GM18519 (cell line): ENCODE measurements at regions not wholly inside any gene's neighbourhood (a gene's known extent, or its start where the extent isn't known, plus 50 kb on each side); places are given as distances from the start of the nearest gene placed in this dataset.

Experiments
- ATAC-seq: cut with Tn5 transposase; IDR thresholded peaks from one replicate; pipeline ENCODE4 v1.9.1; 2021; ENCODE audit warnings: mild to moderate bottlenecking, moderate library complexity; ENCODE audit not compliant: unreplicated experiment, low FRiP score

DNA sequence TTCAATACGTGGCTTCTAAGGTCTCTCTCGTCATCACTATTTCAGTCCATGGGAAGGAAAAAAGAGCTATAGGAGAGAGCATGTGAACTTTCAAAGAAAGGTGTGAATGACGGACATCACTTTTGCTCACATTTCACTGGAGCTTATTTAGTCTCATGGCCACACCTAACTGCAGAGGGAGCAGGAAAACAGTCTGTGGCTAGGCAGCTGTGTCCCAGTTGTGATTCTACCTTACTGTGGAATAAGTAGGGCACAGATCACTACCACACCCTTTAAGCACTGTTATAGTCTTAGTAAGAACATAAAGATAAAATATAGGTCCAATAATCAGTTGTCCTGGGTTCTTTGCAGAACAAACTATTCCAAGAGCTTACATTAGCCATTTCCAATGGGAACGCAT is 192.9 kb downstream of the NRIP1 start:
- ATAC-seq, result no peak

DNA sequence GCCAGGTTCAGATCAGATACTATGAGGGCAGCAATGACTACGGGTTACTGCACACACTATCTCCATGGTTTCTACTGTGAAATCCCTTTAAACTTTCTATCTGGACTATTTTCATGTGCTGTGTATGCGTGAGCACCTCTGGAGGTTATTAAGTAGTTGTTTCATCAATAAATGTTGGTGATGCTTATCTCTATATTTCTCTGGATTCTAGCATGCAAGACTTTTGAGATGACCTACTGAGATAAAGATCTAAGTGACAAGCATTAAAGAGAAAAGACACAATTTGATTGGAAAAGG is 194.0 kb downstream of the NRIP1 start:
- peak; percentile 19 for ATAC-seq

DNA sequence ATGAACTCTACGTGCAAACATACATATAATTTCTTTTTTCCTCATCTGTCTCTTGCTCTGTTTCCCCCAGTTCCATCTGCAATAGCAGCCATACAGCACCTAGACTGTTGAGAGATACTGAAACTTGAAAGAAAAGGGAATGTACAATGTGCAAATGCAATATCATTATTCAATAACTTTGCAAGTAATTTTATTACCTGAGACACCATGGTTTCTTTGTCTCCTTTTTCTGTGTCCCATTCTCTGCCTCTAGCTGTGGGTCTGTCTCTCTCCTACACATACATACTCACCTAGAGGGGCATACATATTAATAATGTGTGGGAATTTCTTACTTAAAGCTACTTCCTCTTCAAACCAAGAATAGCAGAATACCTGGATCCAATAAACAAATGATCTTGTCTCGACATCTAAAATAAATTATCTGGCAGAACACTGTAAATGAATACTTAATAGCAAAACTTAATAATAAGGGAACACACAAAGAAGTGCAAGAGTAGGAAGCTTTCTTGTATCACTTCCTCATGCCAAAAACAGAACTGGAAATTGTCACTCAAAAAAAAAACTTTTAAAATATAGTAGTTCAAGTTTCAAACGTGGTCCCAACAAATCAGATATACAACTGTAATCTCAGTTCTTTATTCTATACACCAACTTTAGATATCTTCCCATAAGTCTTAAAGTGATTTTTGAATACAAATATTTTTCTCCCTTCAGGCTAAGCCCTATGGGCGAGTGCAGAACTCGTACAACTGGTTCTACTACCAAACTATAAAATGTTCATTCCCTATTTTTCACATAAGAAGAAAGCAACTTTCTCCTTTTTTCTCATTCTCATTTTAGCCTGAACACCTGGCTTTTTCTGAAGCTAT is 194.6 kb downstream of the NRIP1 start:
- peak; percentile 35 for ATAC-seq

DNA sequence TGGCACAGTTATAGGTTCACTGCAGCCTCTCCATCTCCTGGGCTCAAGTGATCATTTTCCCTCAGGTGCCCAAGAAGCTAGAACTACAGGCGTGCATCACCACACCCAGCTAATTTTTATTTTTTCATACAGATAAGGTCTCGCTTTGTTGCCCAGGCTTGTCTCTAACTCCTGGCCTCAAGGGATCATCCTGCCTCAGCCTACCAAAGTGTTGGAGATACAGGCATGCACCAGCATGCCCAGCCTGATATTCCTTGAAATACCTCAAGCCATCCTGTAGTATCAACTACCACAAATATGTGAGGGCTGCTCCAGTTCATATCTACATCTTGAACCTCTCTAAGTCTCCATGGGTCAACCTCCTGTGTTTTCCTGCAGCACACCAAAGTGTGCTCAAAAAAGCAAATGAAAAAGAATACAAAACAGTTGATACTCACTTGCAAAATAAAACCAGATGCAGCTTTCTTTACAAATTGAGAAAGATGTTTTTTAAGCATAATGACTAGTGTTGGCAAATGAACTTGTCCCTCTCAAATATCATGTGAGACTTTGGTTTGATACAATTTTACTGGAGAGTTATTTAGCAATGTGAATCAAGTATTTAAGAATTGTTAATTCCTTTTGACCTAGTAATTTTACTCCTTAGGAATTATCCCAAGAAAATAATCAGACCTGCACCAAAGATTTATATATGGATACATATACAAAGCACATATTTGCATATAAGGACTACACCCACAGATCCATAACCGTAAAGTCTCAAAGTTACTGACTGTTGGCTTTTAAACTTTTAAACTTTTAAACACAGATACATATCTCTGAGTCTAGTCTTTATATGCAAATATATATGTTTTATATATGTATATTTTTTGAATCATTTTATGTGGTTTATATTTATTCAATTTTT is 197.7 kb downstream of the NRIP1 start:
- ATAC-seq, result no peak

DNA sequence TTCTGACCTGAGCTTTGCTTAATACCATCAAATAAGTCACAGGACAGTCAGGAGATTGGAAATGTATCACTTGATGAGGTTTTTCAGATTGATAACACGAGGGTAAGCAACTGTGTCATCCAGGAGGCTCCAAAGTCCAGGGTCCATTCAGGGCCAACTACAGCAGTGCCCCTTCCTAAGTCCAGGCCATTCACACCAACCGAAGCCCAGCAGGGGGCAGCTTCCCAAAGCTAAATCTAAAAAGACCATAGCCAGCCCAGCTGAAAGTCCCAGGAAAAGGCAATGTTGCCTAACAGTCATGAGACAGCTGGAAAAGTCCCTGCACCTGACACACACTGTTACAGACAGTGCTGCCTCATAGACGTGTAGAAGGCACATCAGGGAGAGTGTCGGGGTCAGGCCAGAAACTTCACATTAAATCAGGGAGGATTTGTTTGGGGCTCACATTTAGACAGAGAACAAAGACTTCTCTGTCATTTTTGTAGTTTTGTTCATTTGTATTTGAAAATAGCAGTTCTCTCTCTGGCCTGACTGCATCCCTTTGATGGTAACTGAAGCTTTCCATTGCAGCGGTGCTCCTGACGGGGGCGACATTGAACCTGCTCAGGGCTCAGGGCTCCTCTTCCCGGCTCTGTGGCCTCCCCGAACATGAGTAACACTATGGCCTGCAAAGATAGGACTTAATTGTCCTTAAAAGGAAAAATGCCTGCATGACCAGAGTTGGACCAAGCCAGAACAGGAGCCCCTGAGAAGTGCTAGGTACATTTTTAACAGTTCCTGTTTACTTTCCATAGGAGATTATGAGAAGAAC is 200.4 kb downstream of the NRIP1 start:
- peak; percentile 78 for ATAC-seq

DNA sequence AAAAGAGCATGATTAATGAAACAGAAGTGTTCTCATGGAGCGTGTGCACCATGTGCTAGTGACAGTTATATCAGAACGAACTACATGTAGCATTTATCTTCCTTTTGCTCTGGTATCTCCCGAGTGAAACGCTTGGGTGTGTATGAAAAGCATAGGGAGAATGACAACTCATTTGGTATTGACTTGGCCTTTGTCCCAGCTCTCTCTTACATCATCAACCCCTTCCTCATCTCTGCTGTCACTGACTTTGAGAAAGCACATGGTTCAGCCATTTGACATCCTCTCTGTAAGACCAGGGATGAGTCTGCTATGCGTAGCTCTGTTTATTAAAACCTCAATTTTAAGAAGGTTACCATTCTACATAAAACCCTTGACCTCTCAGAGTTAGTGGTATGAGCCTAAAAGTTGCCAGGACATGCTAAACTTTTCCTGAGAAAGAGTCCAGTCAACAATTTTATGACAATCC is 201.0 kb downstream of the NRIP1 start:
- no peak for ATAC-seq

DNA sequence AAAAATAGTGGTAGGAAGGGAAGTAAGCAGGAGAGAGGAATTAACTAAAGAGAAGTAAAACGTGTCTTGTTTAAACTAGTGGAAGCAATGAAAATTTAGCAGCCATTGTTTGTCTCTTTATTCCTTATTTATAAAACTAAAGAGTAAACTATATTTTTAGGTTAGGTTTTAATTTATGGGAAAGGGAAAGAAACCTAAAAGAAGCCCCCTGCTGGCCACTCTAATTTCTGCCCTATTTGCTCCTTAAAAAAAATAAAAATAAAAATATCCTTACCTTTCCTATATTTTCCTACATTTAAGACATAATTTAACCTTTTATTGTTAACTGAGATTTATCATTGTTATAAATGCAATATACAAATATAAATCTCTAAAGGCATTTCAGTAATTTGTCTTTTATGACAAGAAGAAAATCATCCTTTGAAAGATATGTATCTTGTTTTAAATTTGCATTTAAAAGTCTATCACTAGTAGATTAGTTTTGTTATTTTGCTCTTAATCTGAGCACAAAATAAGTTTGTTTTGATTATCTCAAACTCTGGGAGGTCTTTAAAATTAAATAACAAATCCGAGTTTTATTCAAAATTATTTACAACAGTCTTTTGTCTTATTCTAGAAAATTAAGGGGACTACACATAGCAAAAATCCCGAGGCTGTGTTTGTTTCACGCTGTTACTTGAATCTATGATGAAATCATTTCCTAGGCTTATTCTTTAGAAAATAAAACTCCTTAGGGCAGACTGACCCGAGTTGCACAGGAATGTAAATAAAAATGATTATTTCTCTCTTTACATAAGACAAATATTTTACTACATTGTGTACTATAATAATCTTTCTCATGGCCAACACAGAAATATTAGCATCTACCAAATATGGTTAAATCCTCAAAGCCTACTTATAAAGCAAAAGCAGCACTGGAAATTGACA is 201.7 kb downstream of the NRIP1 start:
- no peak for ATAC-seq

DNA sequence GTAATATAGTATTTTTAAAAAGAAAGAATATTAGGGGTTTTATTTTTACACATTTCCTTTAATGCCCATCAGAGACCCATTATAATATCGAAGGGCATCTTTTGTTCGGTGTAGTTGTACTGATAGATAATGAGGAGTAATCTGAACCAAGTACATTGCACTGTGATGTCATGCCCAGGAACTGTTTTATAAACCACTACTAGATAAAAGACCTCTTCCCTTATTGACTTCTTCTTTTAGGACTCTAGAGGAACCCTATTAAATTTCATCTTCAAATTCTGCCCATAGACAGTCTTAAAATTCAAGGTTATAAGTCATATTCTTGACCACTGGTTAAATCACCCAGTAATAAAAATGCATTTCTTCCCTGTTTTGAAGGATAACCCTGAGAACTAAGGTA is 206.5 kb downstream of the NRIP1 start:
- no peak for ATAC-seq

DNA sequence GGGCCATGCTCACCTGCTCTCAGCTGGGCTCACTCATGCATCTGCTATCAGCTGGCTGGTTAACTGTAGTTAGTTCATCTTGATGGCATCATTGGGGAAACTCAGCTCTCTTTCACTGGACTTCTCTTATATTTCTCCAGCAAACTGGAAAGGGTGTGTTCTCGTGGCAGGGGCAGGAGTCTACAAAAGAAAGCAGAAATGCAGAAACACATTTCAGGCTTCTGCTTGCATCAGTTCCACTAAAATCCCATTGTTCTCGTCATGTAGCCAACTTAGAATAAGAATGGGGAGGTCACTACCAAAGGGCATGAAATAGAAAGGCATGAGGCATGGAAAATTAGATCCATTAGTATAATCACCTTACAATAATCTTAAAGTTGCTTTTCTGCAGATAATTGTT is 207.3 kb downstream of the NRIP1 start:
- ATAC-seq, result no peak

DNA sequence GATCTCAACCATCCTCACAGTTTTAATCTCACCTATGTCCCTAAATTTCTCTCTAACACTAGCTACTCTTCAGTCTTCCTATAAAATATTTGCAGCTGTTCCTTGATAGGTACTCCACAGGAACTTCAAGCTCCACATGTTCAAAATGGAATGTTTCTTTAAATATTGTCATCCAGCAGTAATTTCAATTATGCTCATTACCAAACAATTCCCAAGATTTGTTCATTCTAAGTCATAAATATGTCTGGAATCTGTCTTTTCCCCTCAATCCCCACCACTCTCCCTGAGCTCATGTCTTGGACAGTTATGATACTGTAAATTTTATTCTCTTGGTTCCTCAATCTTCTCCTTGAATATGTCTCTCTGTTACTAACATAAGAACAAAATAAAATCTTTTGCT is 214.4 kb downstream of the NRIP1 start:
- no peak for ATAC-seq

DNA sequence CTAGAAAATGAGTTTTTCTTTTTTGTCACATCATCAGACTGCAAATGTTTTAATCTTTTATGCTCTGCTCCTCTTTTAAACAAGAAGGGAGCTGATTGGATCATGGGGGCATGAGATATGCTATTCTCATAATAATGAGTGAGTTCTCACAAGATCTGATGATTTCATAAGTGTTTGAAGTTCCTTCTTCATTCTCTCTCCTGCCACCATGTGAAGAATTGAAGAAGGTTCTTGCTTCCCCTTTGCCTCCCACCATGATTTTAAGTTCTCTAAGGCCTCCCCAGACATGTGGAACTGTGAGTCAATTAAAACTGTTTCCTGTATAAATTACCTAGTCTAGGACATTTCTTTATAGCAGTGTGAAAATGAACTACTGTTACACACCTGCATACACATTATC is 218.2 kb downstream of the NRIP1 start:
- ATAC-seq, result no peak

DNA sequence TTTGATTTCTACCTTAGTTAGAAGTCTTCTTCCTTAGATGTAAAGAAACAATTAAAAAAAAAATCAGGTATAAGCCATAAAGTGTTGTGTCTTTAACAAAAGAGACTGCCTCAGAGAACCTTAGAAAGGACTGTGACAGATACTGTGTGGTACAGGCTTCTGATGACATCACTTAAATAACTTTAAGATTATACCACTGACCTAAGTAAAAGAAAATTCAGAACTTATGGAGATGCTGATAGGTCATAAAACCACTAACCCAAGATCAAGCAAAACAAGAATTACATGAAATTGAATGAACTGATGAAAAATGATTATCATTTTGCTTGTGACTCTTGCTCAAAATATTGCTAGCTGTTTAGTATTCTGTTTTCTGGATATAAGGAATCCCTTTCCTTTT is 220.8 kb downstream of the NRIP1 start:
- no peak for ATAC-seq

DNA sequence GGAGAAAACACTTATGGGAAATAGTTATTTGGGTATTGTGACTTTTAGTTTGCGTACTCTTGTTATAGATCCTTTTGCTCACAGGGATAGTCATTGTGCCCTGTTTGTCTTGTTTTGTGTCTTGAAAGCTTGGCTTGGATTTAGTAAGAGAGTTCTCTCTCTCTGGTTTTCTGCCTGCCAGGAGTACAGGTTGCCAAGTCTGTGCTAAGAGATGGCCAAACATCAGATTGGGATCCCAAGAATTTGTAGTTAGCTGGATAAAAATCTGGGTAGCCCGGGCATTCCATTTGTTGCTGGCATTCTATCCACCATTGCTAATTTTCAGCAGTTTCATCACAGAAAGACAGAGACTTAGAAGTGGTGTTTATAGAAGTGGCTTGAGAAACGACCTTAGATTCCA is 222.2 kb downstream of the NRIP1 start:
- no peak for ATAC-seq

DNA sequence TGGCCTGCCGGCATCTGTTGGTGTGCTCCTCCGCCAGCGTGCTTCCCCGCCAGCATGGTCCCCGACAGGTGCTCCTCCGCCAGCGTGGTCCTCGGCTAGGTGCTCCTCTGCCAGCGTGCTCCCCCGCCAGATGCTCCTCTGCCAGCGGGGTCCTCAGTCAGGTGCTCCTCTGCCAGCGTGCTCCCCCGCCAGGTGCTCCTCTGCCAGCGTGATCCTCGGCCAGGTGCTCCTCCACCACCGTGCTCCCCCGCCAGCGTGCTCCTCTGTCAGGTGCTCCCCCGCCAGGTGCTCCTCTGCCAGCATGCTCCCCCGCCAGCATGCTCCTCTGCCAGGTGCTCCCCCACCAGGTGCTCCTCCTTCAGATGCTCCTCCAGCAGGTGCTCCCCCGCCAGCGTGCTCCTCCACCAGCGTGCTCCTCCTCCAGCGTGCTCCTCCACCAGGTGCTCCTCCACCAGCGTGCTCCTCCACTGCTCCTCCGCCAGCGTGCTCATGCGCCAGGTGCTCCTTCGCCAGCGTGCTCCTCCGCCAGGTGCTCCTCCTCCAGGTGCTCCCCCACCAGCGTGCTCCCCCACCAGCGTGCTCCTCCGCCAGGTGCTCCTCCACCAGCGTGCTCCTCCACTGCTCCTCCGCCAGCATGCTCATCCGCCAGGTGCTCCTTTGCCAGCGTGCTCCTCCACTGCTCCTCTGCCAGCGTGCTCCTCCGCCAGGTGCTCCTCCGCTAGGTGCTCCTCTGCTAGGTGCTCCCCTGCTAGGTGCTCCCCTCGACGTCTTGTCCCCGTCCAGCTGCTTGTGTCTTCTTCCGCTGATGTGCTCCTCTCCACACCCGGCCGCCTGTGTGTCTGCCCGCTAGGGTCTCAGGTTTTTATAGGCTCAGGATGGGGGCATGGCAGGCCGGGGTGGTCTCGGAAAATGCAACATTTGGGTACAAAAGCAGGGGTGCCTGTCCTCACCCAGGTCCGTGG is 223.0 kb downstream of the NRIP1 start:
- no peak for ATAC-seq

DNA sequence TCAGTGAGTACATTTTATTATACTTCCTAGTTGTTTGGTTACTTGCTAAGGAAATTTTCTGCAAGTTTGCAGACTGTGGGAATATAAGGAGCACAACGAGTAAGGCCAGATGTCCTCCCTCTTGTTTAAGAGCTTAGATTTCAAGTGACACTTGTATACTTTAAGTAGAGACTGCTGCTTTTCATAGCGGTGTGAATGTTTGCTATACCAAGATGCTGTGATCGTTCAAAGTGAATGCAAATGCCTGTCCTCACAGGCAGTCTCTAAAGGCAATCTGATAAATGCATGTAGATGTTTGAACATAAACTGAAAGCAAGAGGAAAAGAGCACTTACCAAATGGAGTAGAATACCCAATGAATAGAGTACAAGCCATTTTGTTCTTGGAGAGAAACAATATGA is 226.4 kb downstream of the NRIP1 start:
- no peak for ATAC-seq

DNA sequence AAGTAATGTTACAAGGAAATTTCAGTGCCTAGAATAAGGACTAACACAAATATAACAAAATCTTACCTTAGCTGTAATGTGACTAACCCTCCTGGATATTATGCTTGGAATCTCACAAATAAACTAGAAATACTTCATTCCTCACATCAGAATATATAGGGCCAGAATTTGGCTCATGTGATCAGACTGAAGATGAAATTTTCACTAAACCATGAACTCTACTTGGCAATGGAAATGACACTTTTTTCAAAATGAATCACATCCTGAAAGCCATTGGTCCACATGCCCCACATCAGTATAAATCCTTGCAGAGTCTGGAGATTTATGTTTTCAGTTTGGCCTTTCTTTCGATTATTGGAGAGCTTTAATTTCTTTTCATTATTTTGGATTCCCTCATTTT is 227.8 kb downstream of the NRIP1 start:
- ATAC-seq, result no peak

DNA sequence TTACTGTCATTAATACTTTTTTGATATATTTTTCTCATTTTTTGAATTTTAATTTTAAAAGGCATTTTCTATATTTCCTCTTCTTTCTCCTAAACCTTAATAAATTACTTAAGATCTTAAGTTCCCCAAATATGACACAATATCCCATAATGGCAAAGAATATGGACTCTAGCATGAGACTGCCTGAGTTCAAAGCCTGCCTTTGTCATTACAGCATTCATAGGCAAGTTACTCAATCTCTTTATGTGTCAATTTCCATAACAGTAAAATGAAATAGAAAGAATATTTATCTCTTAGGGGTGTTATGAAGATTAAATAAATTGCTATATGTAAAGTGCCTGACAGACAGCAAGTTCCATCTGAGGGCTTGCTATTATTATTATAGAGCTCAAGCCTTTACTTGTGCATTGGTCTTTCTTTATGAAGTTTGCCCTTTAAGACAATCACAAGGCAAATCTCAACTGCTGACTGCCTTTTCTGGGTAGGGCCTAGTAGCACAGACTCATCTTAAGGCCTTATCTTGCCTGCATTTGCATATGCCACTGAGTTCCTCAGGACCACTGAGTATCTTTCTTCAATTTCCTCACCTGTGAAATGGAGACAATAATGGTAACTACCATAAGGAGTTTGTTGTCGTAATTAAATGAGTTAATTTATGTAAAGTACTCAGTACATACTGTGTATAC is 231.0 kb downstream of the NRIP1 start:
- no peak for ATAC-seq

DNA sequence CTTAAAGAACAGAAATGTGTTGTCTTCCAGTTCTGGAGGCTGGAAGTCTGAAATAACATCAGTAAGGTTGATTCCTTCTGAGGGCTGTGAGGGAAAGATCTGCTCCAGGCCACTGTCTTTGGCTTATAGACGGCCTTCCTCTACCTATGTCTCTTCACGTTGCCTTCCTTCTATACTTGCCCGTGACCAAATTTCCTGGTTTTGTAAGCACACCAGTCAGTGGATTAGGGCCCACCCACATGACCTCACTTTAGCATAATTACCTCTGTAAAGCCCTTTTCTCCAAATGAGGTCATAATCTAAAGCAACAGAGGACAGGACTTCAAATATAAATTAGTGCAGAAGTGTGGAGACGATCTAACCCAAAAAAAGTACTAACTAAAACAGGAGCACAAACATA is 231.6 kb downstream of the NRIP1 start:
- no peak for ATAC-seq
